OCI-LY1 (cell line): ENCODE measurements at regions not wholly inside any gene's neighbourhood (a gene's known extent, or its start where the extent isn't known, plus 50 kb on each side); places are given as distances from the start of the nearest gene placed in this dataset.

Source experiments
- CTCF ChIP-seq: fragments of 200-600 bp; sonication (generic), shearing (Covaris generic); IDR thresholded peaks from 2 replicates; pipeline ENCODE4 v1.5.1; 2017; ENCODE audit warnings: mild to moderate bottlenecking, antibody characterized with exemption, low read length, moderate library complexity, mixed read lengths
- EZH2 ChIP-seq: fragments of 200-600 bp; sonication (generic), shearing (Covaris generic); IDR thresholded peaks from 2 replicates; pipeline ENCODE4 v1.8.0; 2017; ENCODE audit warnings: borderline replicate concordance, mixed run types, mild to moderate bottlenecking, antibody characterized with exemption, low read length, moderate library complexity, mixed read lengths

GRCh38 chr9:129263836-129264235 is 85.8 kb upstream of the IER5L start:
- no peak for TF ChIP-seq EZH2
- no peak for TF ChIP-seq CTCF
